GM04503 (cell line): ENCODE measurements at regions not wholly inside any gene's neighbourhood (a gene's known extent, or its start where the extent isn't known, plus 50 kb on each side); places are given as distances from the start of the nearest gene placed in this dataset.

Experiments used
- DNase-seq: peaks from one replicate; pipeline ENCODE4 v3.0.0-alpha.2; 2012; ENCODE audit warnings: low read depth

DNA sequence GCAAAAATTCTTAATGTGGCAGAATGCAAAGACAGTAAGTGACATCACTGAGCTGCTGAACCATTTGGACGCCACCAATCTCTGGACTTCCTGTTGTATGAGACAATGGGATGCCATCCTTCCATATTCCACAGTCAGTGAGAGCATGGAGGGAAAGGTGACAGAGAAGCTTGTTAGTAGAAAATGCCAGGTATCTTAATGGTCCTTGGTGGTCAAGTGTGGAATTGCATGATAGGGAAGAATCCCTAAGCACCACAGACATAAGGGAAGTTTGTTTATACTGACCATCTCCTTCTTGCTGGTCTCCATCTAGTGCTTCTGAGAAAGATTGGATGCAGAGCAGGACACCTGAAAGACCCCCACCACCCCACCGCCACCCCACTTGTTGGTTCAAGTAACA is 1410.0 kb upstream of the TMEM132C start:
- no peak for DNase-seq

DNA sequence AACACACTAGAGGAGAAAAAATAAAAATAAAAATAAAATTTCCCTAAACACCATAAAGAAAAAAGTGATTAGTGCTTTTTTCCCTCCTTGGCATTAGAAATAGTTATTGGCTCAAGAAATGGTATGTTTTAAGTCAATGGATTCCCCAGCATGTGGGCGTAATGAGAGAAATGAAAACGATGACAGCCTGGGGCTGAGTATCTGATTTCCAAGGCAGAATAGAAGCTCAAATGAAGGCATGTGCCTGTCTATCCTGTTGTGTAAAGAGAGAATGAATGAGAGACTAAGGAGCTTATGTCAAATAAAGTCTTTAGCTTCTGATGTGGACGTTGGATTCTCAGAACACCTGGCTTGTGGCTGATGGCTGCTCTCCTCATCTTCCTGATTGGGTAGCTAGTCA is 1408.4 kb upstream of the TMEM132C start:
- DNase-seq, result no peak

DNA sequence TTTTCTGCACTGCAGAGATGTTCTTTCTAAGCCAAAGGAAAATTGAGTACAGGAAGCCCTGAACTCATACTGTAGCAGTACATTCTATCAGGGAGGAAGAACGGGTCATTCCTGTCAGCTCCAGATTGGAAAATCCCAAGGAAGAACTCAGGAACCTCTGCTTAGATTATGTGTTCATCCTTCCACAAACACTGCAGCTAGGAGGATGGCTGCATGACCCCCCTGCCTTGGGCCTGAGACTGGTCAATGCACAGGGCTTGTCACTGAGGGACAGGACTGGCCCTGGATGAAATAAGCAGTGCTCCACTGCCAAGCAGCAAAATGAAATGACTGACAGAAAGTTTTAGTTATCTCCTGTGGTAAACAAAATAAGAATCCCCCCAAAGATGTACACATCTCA is 1406.8 kb upstream of the TMEM132C start:
- DNase-seq, result no peak

DNA sequence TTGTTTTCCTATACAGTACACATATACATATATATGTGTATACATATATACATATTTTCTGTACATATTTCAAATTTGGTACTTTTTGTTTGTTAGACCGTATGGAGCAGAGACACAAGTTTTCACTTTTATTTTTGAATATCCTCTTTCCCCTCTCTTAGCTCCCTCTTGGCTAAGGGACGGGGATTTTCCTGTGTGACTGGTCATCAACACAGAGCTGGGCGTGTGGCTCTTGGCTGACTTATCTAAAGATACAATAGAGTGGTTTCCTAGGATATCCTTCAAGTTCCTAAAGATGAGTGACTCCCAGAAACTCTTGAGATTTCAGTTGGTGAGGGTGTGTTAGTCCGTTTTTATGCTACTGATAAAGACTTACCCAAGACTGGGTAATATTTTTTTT is 1404.5 kb upstream of the TMEM132C start:
- DNase-seq, result no peak

DNA sequence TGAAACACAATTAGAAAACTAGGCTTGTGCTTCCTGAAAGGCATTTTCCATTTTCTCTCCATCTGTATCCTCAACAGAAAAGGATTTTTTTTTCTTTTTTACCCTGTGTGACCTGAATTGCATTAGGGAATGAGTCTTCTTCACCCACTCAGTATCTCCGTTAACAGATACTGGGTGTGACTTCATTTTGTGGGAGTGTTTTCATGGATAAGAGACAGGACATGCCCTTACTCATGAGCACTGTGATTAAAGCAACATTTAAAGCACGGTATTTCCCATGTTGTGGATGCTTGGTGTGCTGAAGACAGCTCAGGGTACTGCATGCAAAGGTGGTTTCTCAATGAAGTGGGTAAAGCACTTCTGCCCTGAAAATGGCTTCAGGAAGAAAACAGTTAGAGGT is 1397.3 kb upstream of the TMEM132C start:
- no peak for DNase-seq

DNA sequence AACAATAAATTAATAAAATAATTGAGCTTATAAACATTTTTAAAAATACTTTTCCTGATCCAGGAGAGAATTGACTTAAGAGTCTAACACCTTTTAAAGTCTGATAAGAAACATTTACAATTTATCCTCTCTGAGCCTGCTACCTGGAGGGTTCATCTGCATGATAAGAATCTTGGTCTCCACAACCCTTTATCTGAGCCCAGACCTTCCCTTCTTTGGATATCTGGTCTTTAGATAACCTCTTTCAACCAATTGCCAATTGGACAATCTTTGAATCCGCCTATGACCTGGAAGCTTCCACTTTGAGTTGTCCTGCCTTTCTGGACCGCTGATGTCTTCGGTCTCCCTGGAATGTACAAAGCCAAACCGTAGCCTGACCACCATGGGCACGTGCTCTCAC is 1393.3 kb upstream of the TMEM132C start:
- no peak for DNase-seq

DNA sequence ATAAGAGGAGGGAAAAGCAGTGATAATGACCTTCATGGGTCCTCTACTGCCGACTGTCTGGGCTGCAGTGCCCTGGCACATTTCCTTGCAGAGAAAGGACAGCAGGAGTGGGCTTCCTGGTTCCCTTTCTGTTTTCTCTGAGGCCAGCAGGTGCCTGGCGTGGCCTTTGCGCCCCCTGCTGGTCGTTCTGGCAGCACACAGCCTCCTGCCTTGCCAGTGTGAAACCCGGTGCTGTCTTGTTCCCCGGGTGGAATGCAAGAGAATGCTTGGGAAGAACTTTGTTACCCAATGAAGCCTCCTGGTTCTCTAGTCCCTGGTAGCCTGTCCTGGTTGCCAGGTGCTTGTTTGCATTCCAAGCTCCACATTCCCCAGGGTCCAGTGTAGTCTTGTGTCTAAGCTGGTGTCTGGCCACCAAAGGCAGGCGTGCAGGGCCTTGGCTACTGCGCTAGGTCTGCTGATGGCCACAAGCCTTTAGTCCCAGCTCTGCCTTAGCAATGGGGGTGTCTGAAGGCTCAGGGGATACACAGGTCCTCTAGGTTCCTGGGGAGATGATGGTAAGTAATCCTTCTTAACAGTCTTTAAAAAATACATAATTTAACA is 1392.4 kb upstream of the TMEM132C start:
- DNase-seq, result no peak

DNA sequence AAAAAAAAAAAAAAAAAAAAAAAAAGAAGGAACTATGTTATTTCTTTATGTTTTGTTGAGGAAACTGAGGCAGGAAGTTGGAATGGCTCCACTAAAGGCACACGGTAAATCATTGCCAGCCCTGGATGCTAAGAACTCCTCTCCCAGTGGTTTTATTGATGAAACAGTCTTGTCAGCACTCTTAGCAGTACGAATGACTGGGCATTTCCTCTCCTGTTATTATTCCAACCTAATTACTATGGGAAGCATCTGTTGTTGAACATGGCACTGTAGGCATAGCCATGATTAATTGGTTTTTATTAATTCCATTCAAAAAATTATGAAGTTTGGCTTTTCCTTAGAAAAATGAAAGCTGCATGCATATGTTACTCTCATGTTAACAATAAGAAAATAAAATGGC is 1387.1 kb upstream of the TMEM132C start:
- no peak for DNase-seq

DNA sequence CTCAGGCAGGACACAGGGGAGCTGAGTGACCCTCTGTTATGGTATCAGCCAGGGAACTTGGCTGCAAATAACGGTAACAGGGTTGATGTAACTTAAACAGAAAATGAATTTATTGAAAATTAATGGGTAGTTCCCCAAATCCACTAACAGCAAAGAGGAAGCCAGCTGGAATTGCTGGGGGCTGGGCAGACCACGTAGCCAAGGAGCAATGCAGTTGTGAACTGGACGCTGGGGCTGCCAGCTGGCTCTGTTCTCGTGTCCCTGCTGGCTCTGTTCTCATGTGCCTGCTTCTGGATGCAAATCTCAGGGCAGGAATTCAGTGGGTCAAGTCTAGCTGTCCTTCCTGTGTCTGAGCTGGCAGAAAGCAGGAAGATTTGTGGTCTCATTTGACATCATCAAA is 1383.3 kb upstream of the TMEM132C start:
- no peak for DNase-seq

DNA sequence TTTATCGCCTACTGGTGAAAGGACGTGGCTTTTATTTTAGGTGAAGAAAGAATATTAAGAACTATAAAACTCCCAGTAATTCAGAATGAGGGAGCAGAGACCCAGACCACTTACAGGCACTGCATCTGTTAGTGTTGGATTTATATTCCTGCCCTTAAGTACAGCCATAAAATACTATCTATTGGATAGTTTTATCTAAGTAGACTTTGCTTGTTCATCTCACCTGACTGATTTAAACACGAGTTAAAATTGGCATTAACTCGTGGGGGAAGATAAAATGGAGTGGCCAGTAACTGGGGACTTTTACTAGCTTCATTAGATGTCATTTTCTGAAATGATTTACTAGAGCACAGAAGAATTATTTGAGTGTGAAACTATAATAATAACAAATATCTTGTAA is 1377.5 kb upstream of the TMEM132C start:
- DNase-seq, result no peak

DNA sequence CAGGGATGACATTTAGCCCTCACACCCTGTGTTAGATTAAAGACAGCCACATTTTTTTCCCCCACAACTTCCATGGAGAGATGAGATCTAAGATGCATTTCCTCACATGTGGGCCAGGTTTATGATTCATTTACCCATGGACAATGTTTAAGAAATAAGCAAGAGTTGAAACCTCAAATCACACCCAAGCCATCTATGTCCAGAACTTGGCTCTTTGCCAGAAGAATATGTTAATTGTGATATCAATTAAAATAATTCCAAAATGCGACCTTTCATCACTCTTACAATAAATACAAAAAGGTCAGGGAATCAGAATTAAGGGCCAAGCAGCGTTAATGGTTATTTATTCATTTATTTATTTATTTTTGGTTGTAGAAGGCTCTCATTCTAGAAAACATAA is 1376.9 kb upstream of the TMEM132C start:
- DNase-seq, result no peak

DNA sequence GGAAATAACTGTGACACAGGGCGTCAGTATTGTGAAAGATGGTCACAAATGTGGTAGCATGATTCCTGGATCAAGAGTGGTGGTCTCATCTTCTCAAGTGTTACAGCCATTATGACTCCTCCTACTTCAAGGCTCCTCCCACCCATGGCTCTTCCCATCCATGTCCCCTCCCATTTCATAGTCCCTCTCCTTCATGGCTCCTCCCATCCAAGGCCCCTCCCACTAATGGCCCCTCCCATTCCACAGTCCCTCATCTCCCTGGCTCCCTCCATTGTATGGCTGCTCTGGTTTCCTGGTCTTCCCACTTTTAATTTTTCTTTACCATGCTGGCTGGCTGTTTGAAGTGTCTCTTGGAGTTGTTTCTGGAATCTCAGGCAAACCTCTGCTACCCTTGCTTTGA is 1375.2 kb upstream of the TMEM132C start:
- DNase-seq, result no peak

DNA sequence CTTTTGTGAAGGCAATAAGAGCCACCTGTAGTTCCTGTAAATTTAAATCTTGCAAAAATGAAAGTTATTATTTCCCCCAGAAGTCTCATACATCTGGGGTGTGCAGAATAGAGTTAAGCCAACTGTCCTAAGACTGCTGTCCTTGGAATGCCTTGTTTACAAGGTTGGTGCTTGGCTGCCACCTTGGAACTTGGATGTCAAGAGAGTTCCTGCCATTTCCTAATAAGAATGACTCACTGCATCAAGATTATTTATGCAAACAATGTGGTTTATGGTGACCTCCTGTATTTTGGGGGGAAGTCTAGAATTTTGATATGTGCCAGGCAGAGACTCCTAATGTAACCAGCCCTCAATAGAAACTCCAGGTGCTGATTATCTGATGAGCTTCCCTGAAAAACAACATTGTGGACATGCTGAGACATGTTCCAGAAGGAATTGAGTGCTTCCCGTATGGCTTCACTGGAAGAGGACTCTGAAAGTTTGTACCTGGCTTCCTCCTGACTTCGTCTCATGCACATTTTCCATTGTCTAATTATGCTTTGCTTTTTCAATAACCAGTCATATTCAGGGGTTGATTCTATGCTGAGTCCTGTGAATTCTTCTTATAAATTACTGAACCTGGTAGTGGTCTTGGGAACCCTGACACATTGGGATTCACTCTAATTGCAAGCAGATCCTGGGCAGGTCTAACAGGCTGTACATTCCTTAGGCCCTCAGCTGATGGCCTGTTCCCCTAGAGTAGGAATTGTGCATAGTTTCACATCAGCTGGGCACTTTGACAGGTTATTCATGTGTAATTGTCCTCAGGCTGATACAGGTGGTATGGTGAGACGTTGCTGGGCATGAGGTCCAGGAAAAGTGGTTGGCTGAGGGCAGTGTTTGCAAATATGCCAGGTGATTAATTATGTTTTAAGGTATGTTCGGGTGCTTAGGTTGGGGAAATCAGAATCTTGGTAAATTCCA is 1370.7 kb upstream of the TMEM132C start:
- DNase-seq, result no peak

DNA sequence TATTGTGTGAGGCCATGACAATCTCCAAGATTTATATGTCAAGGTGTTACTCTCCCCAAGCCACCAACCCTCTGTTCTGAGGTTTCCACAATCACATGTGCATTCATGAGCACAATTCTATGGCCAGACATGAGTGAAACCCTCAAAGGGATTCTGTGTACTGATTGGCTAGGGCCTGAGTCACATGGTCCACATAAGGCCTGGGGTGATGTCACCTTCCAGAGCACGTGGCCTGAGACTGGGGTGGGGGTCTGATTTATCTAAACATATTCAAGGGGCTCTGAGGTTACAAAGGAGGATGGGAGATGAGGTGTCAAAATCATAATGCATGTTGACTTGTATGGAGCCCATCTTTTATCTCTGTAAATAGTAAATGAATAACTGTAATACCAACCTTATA is 1369.9 kb upstream of the TMEM132C start:
- DNase-seq, result no peak

DNA sequence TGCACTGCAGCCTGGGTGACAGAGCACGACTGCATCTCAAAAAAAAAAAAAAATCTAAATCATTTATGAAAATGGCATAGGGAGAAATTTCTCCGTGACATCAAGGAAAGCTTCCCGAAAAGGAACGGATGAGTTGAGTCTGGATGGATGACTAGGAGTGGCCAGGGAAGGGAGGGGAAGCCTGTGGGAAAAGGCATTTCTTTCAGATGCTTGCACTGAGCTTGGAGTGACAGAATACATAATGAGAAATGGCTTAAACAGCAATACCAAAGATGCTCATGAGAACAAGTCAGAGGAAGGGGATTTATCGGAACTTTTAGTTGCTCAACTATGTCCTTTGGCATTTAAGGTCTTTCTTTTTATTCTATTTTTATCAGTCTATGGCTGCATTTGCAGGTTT is 1369.2 kb upstream of the TMEM132C start:
- no peak for DNase-seq

DNA sequence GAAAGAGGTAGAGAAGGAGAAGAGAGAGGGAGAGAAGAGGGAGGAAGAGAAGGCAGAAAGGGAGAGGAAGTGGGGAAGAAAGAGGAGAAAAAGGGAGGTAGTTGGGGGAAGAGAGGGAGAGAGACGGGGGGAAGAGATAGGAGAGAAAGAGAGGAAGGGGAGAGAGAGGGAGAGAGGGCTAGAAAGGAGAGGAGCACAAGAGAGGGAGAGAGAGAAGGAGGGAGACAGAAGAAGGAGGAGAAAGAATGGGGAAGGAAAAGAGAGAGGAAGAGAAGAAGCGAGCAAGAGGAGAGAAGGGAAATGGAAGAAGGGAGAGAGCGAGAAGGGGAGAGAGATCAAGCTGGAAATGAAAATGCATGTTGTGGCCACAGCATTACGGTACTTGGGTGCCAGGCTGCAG is 1368.4 kb upstream of the TMEM132C start:
- no peak for DNase-seq

DNA sequence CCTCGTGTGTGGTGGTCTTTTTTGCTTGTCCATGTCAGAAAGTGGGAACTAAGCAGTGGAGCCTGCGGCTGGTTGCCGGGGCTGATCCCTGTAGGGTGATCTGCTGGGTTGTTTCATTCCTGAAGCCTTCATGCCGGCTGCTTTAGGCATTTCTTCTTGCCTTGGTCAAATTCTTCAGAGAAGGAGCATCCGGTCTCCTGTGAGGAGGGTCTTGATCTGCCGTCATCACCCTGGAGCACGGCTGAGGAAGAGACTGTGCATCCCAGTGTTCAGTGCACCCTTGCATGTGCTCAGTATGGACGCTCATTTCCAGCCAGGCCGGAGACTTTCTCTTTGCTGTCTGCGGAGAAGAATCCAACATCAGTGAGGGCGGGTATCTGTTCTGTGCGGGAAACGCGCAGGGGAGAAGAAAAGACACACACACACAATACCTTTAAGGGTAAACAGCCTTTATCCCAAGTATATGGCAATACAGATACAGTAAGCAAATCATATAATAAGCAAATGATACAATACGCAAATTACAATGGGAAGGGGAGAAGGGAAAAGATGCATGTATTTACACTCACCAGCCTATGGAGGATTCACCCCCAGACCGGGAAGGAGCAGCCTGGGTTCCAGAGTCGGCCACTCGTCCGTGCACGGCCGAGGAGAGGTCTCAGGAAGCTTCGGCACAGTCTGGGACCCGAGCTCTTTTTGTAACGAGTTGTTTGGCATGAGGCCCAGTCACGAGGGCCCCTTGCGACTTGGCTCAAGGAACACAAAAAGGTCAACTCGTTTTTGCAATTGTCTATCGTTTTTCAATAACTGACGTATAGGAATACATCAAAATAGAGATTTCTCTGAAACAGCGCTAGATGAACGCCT is 1366.8 kb upstream of the TMEM132C start:
- DNase-seq, result no peak

DNA sequence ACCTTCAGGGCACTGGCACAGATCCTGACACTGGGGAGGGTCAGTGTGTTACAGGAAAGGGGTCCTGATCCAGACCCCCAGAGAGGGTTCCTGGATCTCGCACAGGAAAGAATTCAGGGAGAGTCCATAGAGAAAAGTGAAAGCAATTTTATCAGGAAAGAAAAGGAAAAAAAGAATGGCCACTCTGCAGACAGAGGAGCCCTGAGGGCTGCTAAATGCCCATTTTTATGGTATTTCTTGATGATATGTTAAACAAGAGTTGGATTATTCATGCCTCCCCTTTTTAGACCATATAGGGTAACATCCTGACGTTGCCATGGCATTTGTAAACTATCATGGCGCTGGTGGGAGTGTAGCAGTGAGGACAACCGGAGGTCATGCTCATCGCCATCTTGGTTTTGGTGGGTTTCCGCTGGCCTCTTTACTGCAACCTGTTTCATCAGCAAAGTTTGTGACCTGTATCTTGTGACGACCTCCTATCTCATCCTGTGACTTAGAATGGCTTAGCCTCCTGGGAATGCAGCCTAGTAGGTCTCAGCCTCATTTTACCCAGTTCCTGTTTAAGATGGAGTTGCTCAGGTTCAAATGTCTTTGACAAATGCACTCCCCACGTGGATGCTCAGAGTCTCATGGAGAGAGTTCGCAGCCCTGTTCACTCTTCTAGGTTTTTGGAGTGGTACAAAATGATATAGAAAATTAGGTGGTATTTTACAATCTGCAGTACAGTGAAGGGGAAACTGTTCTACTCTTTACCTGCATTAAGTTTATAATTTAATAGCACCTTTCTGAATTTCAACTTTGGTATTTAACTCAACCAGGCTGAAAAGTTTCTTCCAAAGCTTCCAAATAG is 1363.7 kb upstream of the TMEM132C start:
- DNase-seq, result no peak

DNA sequence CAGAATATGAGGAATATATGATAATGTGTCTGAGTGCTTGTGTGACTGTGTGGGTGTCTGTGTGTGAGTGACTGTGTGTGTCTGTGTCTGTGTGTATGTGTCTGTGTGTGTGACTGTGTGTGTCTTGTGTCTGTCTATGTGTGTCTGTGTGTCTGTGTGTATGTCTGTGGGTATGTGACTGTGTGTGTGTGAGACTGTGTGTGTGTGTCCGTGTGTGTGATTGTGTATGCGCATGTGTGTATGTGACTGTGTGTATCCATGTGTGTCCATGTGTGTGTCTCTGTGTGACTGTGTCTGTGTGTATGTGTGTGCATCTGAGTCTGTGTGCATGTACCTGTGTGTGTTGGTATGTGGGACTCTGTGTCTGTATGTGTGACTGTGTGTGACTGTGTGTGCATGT is 1361.2 kb upstream of the TMEM132C start:
- no peak for DNase-seq

DNA sequence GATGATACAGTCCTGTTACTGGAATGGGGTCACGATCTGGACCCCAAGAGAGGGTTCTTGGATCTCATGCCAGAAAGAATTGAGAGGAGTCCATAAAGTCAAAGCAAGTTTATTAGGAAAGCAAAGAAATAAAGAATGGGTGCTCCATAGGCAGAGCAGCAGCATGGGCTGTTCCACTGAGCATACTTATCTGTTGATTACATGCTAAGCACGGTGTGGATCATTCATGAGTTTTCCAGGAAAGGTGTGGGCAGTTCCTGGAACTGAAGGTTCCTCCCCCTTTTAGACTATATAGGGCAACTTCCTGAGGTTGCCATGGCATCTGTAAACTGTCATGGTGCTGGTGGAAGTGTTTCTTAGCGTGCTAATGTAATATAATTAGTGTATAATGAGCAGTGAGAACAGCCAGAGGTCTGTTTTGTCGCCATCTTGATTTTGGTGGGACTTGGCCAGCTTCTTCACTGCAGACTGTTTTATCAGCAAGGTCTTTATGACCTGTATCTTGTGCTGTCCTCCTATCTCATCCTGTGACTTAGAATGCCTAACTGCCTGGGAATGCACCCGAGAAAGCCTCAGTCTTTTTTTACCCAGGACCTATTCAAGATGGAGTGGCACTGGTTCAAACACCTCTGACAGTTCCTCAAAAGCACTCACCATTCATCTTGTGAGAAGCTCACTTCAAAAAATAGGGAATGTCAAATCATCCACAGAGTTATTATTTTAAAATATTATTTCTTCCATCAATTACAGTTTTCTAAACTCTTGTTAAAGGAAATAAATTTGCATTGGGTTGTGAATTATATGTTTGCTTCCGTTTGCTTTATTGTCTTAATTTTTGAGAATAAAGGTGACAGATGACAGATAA is 1358.8 kb upstream of the TMEM132C start:
- no peak for DNase-seq

DNA sequence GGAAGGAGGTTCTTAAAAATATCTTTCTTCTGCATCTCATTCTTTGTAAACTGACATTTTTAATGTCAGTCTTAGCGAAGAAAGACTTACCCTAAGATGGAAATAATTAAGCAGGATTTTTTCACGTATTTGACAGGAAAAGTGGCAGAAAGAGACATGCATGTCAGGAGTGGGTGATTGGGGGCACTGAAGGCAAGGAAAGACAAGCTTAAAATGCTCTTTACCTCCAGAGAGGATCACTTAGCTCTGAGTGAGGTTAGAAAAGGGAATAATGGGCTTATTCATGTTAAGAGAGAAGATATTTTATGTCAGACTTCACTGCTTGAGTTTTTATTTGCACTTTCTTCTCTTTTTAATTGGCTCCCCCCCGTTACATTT is 1358.2 kb upstream of the TMEM132C start:
- DNase-seq, result no peak
